PC-9 (cell line): ENCODE measurements at regions not wholly inside any gene's neighbourhood (a gene's known extent, or its start where the extent isn't known, plus 50 kb on each side); places are given as distances from the start of the nearest gene placed in this dataset.

Experiments used
- BruUV-seq: library from RNA; stranded (reverse); fragments of 400-500 nt; replicated peaks from 2 replicates; lab custom pipeline; 2021; lab: Mats Ljungman, UMichigan
- CTCF ChIA-PET: fragments of 300-600 bp; sonication (Branson Sonifier 250); formaldehyde crosslinking; loops from one replicate; lab custom pipeline; 2022; ENCODE audit warnings: antibody characterized with exemption; lab: Charles Lee
- POLR2A ChIA-PET: fragments of 300-600 bp; sonication (Branson Sonifier 250); formaldehyde crosslinking; loops from one replicate; lab custom pipeline; 2022; ENCODE audit warnings: antibody characterized with exemption; ENCODE audit not compliant: unreplicated experiment; lab: Charles Lee
- DNase-seq, 2 experiments: peaks; one replicate each; pipeline versions ENCODE4 v3.0.0 to v3.0.0-alpha.2; 2015 to 2022; ENCODE audit warnings: mixed read lengths in 1 of 2
- H2AFZ ChIP-seq: fragments of 200-600 bp; sonication (generic); 2 replicates; pipeline ENCODE4 v1.8.1; 2017; ENCODE audit warnings: antibody characterized with exemption
- H3F3A ChIP-seq: fragments of 200-600 bp; sonication (generic); 2 replicates; pipeline ENCODE4 v1.8.1; 2017; ENCODE audit warnings: antibody characterized with exemption, mild to moderate bottlenecking, low read depth; ENCODE audit not compliant: insufficient read depth
- H3K27ac ChIP-seq: fragments of 200-600 bp; sonication (generic); 2 replicates; pipeline ENCODE4 v1.6.1; 2016; ENCODE audit warnings: mixed run types
- H3K27me3 ChIP-seq: fragments of 200-600 bp; sonication (generic); 2 replicates; pipeline ENCODE4 v1.6.1; 2016; ENCODE audit warnings: low read depth, mixed run types; ENCODE audit not compliant: insufficient read depth
- H3K36me3 ChIP-seq: fragments of 200-600 bp; sonication (generic); 2 replicates; pipeline ENCODE4 v1.6.1; 2016; ENCODE audit warnings: low read depth, mixed run types
- H3K4me1 ChIP-seq: fragments of 200-600 bp; sonication (generic); replicated peaks from 2 replicates; pipeline ENCODE4 v1.6.1; 2016; ENCODE audit warnings: mixed run types; ENCODE audit not compliant: insufficient read depth
- H3K4me2 ChIP-seq: fragments of 200-600 bp; sonication (generic); 2 replicates; pipeline ENCODE4 v1.6.1; 2017; ENCODE audit warnings: mixed run types
- H3K4me3 ChIP-seq: fragments of 200-600 bp; sonication (generic); 2 replicates; pipeline ENCODE4 v1.6.1; 2016; ENCODE audit warnings: mixed run types
- H3K79me2 ChIP-seq: fragments of 200-600 bp; sonication (generic); 2 replicates; pipeline ENCODE4 v1.6.1; 2017; ENCODE audit warnings: low read depth, mixed run types
- H3K9me2 ChIP-seq: fragments of 200-600 bp; sonication (generic); 2 replicates; pipeline ENCODE4 v1.8.1; 2017; ENCODE audit warnings: mild to moderate bottlenecking; ENCODE audit not compliant: insufficient read depth
- H3K9me3 ChIP-seq: fragments of 200-600 bp; sonication (generic); 2 replicates; pipeline ENCODE4 v1.8.1; 2016; ENCODE audit warnings: low read depth; ENCODE audit not compliant: insufficient read depth
- H4K20me1 ChIP-seq: fragments of 200-600 bp; sonication (generic); 2 replicates; pipeline ENCODE4 v1.8.1; 2017; ENCODE audit not compliant: insufficient read depth
- EZH2 ChIP-seq: fragments of 200-600 bp; sonication (generic); IDR thresholded peaks from 2 replicates; pipeline ENCODE4 v1.8.0; 2017; ENCODE audit warnings: antibody characterized with exemption, low read depth
- intact Hi-C: fragments of 100-400 bp; cut with micrococcal nuclease; formaldehyde crosslinking; loops from one replicate; pipeline ENCODE4 v1.10.0; 2022; ENCODE audit not compliant: unreplicated experiment
- TF ChIP-seq, protein P1 (sequence below): fragments of 200-600 bp; sonication (generic); conservative IDR thresholded peaks from 2 replicates; pipeline ENCODE4 v1.6.1; 2017; ENCODE audit warnings: mixed run types, antibody characterized with exemption, mild to moderate bottlenecking, moderate library complexity

DNA sequence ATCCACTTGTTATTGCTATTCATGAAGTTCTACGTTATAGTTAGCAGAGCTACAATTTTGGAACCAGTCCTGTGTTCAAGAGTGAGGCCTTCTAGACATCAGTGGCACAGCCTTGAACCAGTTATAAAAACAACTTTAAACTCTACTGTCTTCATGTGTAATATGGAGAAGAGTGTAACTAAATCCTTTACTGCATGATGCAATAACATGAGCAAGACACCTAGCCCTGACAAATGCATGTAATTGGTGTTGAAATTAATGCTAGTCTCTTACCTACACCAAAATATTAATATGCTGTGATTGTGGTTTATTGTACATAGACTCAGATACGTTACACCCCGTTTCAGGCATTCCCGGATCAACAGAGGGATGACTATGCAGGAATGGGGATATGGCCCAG is 654.6 kb downstream of the IRX1 start:
- intact Hi-C loops = no loop called here
- no peaks in the 10 kb centered on the region for H3K36me3 ChIP-seq
- H3K4me1 ChIP-seq = no peaks in the 10 kb centered on the region
- no TSS peak for BruUV-seq
- H3K79me2 ChIP-seq = no peaks in the 10 kb centered on the region
- TF ChIP-seq, protein P1, sequence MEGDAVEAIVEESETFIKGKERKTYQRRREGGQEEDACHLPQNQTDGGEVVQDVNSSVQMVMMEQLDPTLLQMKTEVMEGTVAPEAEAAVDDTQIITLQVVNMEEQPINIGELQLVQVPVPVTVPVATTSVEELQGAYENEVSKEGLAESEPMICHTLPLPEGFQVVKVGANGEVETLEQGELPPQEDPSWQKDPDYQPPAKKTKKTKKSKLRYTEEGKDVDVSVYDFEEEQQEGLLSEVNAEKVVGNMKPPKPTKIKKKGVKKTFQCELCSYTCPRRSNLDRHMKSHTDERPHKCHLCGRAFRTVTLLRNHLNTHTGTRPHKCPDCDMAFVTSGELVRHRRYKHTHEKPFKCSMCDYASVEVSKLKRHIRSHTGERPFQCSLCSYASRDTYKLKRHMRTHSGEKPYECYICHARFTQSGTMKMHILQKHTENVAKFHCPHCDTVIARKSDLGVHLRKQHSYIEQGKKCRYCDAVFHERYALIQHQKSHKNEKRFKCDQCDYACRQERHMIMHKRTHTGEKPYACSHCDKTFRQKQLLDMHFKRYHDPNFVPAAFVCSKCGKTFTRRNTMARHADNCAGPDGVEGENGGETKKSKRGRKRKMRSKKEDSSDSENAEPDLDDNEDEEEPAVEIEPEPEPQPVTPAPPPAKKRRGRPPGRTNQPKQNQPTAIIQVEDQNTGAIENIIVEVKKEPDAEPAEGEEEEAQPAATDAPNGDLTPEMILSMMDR = no peak
- no peak for TF ChIP-seq EZH2
- no peak overlapping the region for H3K4me2 ChIP-seq
- no peak for DNase-seq
- CTCF ChIA-PET = no interaction called here
- peaks cover 20% of the 10 kb centered on the region; the same call in 1 of the 2 replicates for H3K27me3 ChIP-seq
- H3K27ac ChIP-seq = no peak overlapping the region
- POLR2A ChIA-PET = no interaction called here
- no peaks in the 10 kb centered on the region for H4K20me1 ChIP-seq
- H3K4me3 ChIP-seq = no peak overlapping the region
- H3K9me2 ChIP-seq = no peaks in the 10 kb centered on the region; the same call in 1 of the 2 replicates
- H3K9me3 ChIP-seq = no peaks in the 10 kb centered on the region
- H3F3A ChIP-seq = no peaks in the 10 kb centered on the region
- no peak overlapping the region for H2AFZ ChIP-seq

DNA sequence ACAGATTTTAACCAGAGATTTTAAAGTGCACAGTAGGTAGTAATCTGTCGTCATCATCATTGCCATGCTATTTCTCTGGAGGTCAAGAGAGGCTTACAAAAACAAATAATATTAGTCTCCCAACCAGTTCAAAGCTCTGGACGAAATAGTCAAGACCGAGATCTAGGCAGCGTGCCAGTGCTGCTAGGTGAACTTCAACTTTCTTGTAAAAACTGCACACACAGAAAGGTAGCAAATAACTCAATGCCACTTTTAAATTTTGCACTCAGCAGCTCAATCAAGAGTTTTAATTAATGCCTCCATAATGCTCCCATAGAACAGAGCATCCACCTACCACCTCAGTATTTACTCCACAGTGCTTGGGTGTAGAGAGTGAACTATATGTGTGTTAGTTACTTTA is 656.8 kb downstream of the IRX1 start:
- Histone ChIP-seq H3K4me3 (no peak overlapping the region), H3K9me3 (no peaks in the 10 kb centered on the region), H3K4me1 (no peaks in the 10 kb centered on the region), H3K9me2 (no peaks in the 10 kb centered on the region; the same call in 1 of the 2 replicates), H3F3A (no peaks in the 10 kb centered on the region), H4K20me1 (no peaks in the 10 kb centered on the region), H3K79me2 (no peaks in the 10 kb centered on the region), H3K36me3 (no peaks in the 10 kb centered on the region), H3K4me2 (no peak overlapping the region), H3K27me3 (peaks cover 13% of the 10 kb centered on the region; the same call in 1 of the 2 replicates), H2AFZ (no peak overlapping the region), H3K27ac (no peak overlapping the region)
- ChIA-PET CTCF (no interaction called here), POLR2A (no interaction called here)
- no peak for DNase-seq
- no TSS peak for BruUV-seq
- intact Hi-C loops = no loop called here
- no peak for TF ChIP-seq EZH2
- TF ChIP-seq, protein P1 = no peak

DNA sequence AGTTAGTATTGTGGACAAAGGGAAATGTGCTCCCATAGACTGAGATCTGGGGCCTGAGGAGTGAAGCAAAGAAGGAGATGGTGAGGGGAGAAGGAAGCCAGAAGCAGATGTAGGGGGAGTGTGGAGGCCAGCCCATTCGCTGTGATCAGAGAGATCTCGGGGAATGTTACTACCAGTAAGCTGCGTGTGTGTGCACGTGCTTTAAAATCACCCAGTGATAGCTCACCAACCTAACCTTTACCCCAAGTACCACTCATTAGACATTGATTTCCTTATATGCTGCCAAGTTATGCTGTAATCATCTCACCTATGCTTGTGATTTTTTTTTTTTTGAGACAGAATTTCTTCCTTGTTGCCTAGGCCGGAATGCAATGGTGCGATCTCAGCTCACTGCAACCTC is 659.1 kb downstream of the IRX1 start:
- H3K27ac ChIP-seq = no peak overlapping the region
- H3K4me3 ChIP-seq = no peak overlapping the region
- ChIA-PET POLR2A (no interaction called here), CTCF (no interaction called here)
- no peak for DNase-seq
- TF ChIP-seq EZH2 = no peak
- TF ChIP-seq, protein P1 = no peak
- H3K36me3 ChIP-seq = no peaks in the 10 kb centered on the region
- no peaks in the 10 kb centered on the region for H3F3A ChIP-seq
- no peaks in the 10 kb centered on the region for H3K9me3 ChIP-seq
- no peaks in the 10 kb centered on the region for H3K79me2 ChIP-seq
- no peak overlapping the region for H2AFZ ChIP-seq
- intact Hi-C loops = no loop called here
- H3K27me3 ChIP-seq = peaks cover 13% of the 10 kb centered on the region; the same call in 1 of the 2 replicates
- H4K20me1 ChIP-seq = 0 out of 2 replicates have a peak, but pooled peaks cover 2% of the 10 kb centered on the region
- no peak overlapping the region for H3K4me2 ChIP-seq
- H3K9me2 ChIP-seq = no peaks in the 10 kb centered on the region
- no peaks in the 10 kb centered on the region for H3K4me1 ChIP-seq
- no TSS peak for BruUV-seq
